CD8-positive, alpha-beta memory T cell (primary cell): ENCODE measurements at regions not wholly inside any gene's neighbourhood (a gene's known extent, or its start where the extent isn't known, plus 50 kb on each side); places are given as distances from the start of the nearest gene placed in this dataset.
"Not testable (repeated sequence)": the region's sequence is repeated elsewhere in the genome, so short reads cannot be mapped to it uniquely, and the experiment has no call there.

Experiments
- CTCF ChIA-PET: fragments of 350-600 bp; sonication (Branson Sonifier 250); formaldehyde crosslinking; loops from one replicate; lab custom pipeline; 2021; ENCODE audit warnings: antibody characterized with exemption; lab: Charles Lee
- POLR2A ChIA-PET: fragments of 350-600 bp; sonication (Branson Sonifier 250); formaldehyde crosslinking; loops from one replicate; lab custom pipeline; 2021; ENCODE audit warnings: antibody characterized with exemption; lab: Charles Lee
- DNase-seq, 5 donors: peaks; one replicate each; pipeline versions ENCODE4 v3.0.0 to v3.0.0-alpha.2; 2020 to 2022; ENCODE audit warnings: mixed read lengths in 1 of 5
- H3K27ac ChIP-seq: one replicate; pipeline ENCODE4 v1.7.0; 2013; ENCODE audit warnings: low read depth, mild to moderate bottlenecking, low read length, moderate library complexity
- H3K27me3 ChIP-seq: 2 replicates; pipeline ENCODE4 v1.7.0; 2013; ENCODE audit warnings: low read length, mild to moderate bottlenecking; ENCODE audit not compliant: insufficient read depth, poor library complexity, severe bottlenecking
- H3K36me3 ChIP-seq: 2 replicates; pipeline ENCODE4 v1.7.0; 2013; ENCODE audit warnings: mild to moderate bottlenecking, low read length, moderate library complexity; ENCODE audit not compliant: insufficient read depth
- H3K4me1 ChIP-seq: 2 replicates; pipeline ENCODE4 v1.7.0; 2013; ENCODE audit warnings: mild to moderate bottlenecking, low read length, moderate library complexity; ENCODE audit not compliant: insufficient read depth
- H3K4me3 ChIP-seq: 2 replicates; pipeline ENCODE4 v1.7.0; 2013; ENCODE audit warnings: mild to moderate bottlenecking, low read length
- H3K9me3 ChIP-seq: 2 replicates; pipeline ENCODE4 v1.7.0; 2013; ENCODE audit warnings: mild to moderate bottlenecking, low read length
- H3K27ac Mint-ChIP-seq, 8 donors: one replicate each; pipeline ENCODE4 v1.8.0; 2020 to 2021; ENCODE audit warnings: mixed read lengths in 8 of 8, mild to moderate bottlenecking in 6 of 8, inconsistent platforms in 3 of 8, moderate library complexity in 3 of 8
- H3K27me3 Mint-ChIP-seq, 2 donors: one replicate each; pipeline ENCODE4 v1.8.0; 2020 to 2021; ENCODE audit warnings: mixed read lengths in 2 of 2, mild to moderate bottlenecking in 1 of 2, moderate library complexity in 1 of 2
- H3K36me3 Mint-ChIP-seq, 3 donors: one replicate each; pipeline ENCODE4 v1.8.0; 2020 to 2021; ENCODE audit warnings: mixed read lengths in 3 of 3, inconsistent platforms in 1 of 3, mild to moderate bottlenecking in 1 of 3
- H3K4me1 Mint-ChIP-seq, 3 donors: one replicate each; pipeline ENCODE4 v1.8.0; 2020 to 2021; ENCODE audit warnings: mixed read lengths in 3 of 3, inconsistent platforms in 1 of 3, mild to moderate bottlenecking in 1 of 3
- H3K4me3 Mint-ChIP-seq, 7 donors: one replicate each; pipeline ENCODE4 v1.8.0; 2020 to 2021; ENCODE audit warnings: mixed read lengths in 7 of 7, mild to moderate bottlenecking in 6 of 7, moderate library complexity in 4 of 7, inconsistent platforms in 2 of 7
- H3K9me3 Mint-ChIP-seq, 5 donors: one replicate each; pipeline ENCODE4 v1.8.0; 2020 to 2022; ENCODE audit warnings: mixed read lengths in 5 of 5, mild to moderate bottlenecking in 3 of 5, moderate library complexity in 2 of 5, inconsistent platforms in 1 of 5

DNA sequence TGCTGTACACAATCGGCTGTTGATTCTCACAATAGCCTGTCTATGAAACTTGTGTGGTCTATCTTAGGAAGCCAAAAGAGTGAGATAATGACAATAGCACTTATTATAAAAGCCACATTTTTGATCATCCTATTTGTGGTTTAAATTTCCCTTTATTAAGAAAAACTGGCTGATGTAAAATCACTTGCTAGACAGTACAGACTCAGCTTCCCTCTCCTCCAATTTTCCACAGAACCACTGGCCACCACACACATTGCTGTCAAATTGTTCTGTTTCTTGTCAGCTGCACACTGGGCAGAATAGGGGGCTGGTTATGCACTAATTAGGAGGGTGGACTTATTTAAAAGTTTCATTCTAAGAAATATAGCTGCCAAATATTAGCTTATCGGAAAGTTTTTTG, 425.9 kb downstream of the EPHA3 start:
- Mint-ChIP-seq H3K36me3 (no peaks in the 10 kb centered on the region), H3K9me3 (peaks cover 10 to 34% (median 14%) of the 10 kb centered on the region in 5 donors), H3K27ac (no peak overlapping the region), H3K4me3 (no peak overlapping the region), H3K27me3 (no peaks in the 10 kb centered on the region), H3K4me1 (no peaks in the 10 kb centered on the region)
- Histone ChIP-seq H3K36me3 (no peaks in the 10 kb centered on the region), H3K27me3 (no peaks in the 10 kb centered on the region), H3K27ac (no peak overlapping the region), H3K4me3 (no peak overlapping the region), H3K4me1 (no peaks in the 10 kb centered on the region), H3K9me3 (no peaks in the 10 kb centered on the region)
- DNase-seq = no peak
- CTCF ChIA-PET = no interaction called here
- POLR2A ChIA-PET = no interaction called here

DNA sequence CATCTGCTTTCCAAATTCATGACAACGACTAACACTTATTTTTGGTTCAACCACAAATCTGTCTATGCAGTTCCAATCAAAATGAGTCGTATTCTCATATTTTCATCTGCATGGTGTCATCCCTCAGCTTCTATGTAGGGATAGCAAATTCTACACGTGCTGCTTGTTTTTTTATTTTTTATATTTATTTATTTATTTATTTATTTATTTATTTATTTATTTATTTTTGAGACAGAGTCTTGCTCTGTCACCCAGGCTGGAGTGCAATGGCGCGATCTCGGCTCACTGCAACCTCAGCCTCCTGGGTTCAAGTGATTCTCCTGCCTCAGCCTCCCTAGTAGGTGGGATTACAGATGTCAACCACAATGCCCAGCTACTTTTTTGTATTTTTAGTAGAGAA, 447.2 kb downstream of the EPHA3 start:
- POLR2A ChIA-PET, H3K36me3 ChIP-seq, H3K4me1 ChIP-seq, H3K4me1 Mint-ChIP-seq, H3K9me3 ChIP-seq, DNase-seq, H3K27me3 Mint-ChIP-seq, H3K27me3 ChIP-seq, H3K27ac ChIP-seq, H3K4me3 Mint-ChIP-seq, H3K27ac Mint-ChIP-seq, CTCF ChIA-PET, H3K36me3 Mint-ChIP-seq, H3K4me3 ChIP-seq: not testable (repeated sequence)
- peaks cover 16 to 40% (median 17%) of the 10 kb centered on the region in 5 donors for H3K9me3 Mint-ChIP-seq

DNA sequence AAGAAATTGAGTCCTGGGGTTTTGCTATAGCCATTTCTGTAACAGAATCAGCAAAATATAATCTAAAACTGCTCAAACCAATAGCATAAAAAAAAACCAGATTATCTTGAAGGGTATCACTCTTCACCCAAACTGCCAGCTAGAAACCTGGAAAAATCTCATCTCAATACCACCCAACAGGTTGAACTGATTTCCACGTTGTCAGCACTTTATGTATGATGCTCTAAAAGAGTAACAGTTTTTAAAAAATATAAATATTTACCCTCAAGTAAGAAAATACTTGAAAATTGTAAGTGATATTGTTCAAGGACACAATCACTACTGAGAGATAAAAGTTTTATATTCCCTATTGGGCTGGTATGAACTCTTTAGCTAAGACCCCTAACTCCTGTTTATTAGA, 451.3 kb downstream of the EPHA3 start:
- H3K27me3 Mint-ChIP-seq = no peaks in the 10 kb centered on the region

DNA sequence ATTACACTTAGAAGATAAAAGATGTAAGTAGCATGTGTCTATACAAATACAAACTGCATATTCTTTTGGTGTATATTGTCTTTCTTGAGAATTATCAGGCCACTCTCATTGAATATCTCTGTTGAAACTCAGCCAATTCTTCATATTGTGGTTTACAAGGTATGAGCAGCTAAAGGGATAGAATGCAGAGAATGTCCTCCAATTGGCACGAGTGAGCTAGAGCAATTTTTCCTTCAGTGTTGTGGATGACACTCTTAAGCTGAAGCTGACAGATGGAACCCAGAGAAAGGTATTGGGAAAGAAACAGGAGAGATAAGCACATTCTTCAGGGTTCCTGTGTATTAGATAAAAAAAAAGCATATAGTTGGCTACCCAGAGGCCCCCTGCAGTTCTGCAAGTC, 453.1 kb downstream of the EPHA3 start:
- H3K27me3 Mint-ChIP-seq = no peaks in the 10 kb centered on the region
- CTCF ChIA-PET = no interaction called here

More for the DNA sequence above, 451.3 kb downstream of the EPHA3 start:
- Mint-ChIP-seq H3K27ac (no peak overlapping the region), H3K36me3 (no peaks in the 10 kb centered on the region), H3K4me1 (no peaks in the 10 kb centered on the region), H3K9me3 (peaks cover 13 to 39% (median 19%) of the 10 kb centered on the region in 5 donors), H3K4me3 (no peak overlapping the region)
- H3K36me3 ChIP-seq = no peaks in the 10 kb centered on the region
- no peak overlapping the region for H3K27ac ChIP-seq
- no peaks in the 10 kb centered on the region for H3K9me3 ChIP-seq
- CTCF ChIA-PET = no interaction called here
- POLR2A ChIA-PET = no interaction called here
- H3K4me1 ChIP-seq = no peaks in the 10 kb centered on the region
- no peak overlapping the region for H3K4me3 ChIP-seq
- DNase-seq = no peak
- no peaks in the 10 kb centered on the region for H3K27me3 ChIP-seq

DNA sequence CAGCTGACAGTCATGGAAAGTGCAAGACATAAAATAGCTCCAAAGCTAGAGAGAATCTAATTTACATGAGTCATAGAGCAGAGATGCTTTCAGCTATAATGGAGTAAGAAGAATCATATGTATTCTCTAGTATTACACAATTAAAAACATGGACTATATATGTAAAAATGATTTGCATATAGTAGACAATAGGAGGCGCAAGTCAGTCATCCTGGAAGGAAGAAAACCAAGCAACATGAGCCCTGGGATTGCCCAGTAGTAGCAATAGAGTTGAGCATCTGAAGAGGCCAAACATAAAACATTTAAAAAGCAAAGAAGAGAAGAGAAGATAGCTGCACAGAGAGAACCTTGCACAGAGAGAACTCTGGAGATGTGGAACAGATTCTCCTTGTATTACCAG, 455.0 kb downstream of the EPHA3 start:
- H3K4me1 Mint-ChIP-seq = no peaks in the 10 kb centered on the region
- H3K27me3 Mint-ChIP-seq = no peaks in the 10 kb centered on the region
- H3K9me3 Mint-ChIP-seq = peaks cover 15 to 47% (median 18%) of the 10 kb centered on the region in 5 donors
- Histone ChIP-seq H3K4me1 (no peaks in the 10 kb centered on the region), H3K27ac (no peak overlapping the region), H3K4me3 (no peak overlapping the region), H3K9me3 (no peaks in the 10 kb centered on the region), H3K36me3 (no peaks in the 10 kb centered on the region), H3K27me3 (no peaks in the 10 kb centered on the region)
- H3K27ac Mint-ChIP-seq = no peak overlapping the region
- no peaks in the 10 kb centered on the region for H3K36me3 Mint-ChIP-seq
- CTCF ChIA-PET = no interaction called here
- no peak overlapping the region for H3K4me3 Mint-ChIP-seq
- DNase-seq = no peak
- POLR2A ChIA-PET = no interaction called here

More for the DNA sequence above, 453.1 kb downstream of the EPHA3 start:
- Mint-ChIP-seq H3K9me3 (peaks cover 14 to 38% (median 18%) of the 10 kb centered on the region in 5 donors), H3K27ac (no peak overlapping the region), H3K4me3 (no peak overlapping the region), H3K36me3 (no peaks in the 10 kb centered on the region), H3K4me1 (no peaks in the 10 kb centered on the region)
- H3K36me3 ChIP-seq = no peaks in the 10 kb centered on the region
- no peak for DNase-seq
- H3K4me3 ChIP-seq = no peak overlapping the region
- H3K4me1 ChIP-seq = no peaks in the 10 kb centered on the region
- H3K9me3 ChIP-seq = no peaks in the 10 kb centered on the region
- H3K27ac ChIP-seq = no peak overlapping the region
- POLR2A ChIA-PET = no interaction called here
- no peaks in the 10 kb centered on the region for H3K27me3 ChIP-seq

DNA sequence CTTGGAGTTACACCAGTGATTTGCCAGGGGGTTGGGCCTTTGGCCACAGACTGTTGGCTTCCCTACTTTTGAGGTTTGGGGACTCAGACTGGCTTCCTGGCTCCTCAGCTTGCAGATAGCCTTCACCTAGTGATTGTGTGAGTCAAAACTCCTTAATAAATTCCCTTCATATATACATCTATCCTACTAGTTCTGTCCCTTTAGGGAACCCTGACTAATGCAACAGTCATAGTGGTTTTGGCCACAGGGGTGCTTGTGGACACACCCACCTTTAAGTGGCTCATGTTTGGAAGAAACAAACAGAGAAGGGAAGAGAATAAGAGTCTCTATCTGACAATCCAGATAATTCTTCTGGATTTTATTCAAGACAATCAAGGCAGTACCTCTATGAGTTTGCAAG, 457.7 kb downstream of the EPHA3 start:
- Mint-ChIP-seq H3K27me3 (no peaks in the 10 kb centered on the region), H3K27ac (no peak overlapping the region), H3K36me3 (no peaks in the 10 kb centered on the region), H3K4me1 (no peaks in the 10 kb centered on the region), H3K9me3 (peaks cover 4 to 45% (median 19%) of the 10 kb centered on the region in 5 donors), H3K4me3 (no peak overlapping the region)
- H3K9me3 ChIP-seq = no peaks in the 10 kb centered on the region
- H3K4me3 ChIP-seq = no peak overlapping the region
- ChIA-PET POLR2A (no interaction called here), CTCF (no interaction called here)
- H3K36me3 ChIP-seq = no peaks in the 10 kb centered on the region
- no peak overlapping the region for H3K27ac ChIP-seq
- H3K27me3 ChIP-seq = no peaks in the 10 kb centered on the region
- no peak for DNase-seq
- no peaks in the 10 kb centered on the region for H3K4me1 ChIP-seq

DNA sequence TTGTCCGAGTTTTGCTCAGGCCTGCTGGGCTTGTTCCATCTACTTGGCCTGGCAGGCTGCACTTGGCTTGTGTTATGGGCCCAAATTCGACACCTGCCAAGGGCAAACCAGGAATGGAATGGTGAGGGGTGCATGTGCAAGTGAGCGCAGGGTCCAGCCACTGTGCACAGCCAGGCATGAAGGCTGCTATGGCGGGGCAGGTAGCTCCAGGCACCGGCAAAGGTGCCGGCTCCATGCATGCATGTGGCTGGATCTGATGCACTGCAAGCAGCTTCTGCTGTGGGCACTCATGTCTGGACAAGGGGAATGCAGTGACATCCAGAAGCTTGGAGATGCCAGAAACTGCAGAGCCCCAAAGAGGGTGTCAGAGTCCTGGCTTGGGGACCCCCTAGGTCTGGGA, 463.0 kb downstream of the EPHA3 start:
- no peak for DNase-seq
- ChIA-PET CTCF (no interaction called here), POLR2A (no interaction called here)
- Histone ChIP-seq H3K4me1 (no peaks in the 10 kb centered on the region), H3K27ac (no peak overlapping the region), H3K36me3 (no peaks in the 10 kb centered on the region), H3K27me3 (no peaks in the 10 kb centered on the region), H3K4me3 (no peak overlapping the region), H3K9me3 (no peaks in the 10 kb centered on the region)
- Mint-ChIP-seq H3K4me3 (no peak overlapping the region), H3K4me1 (no peaks in the 10 kb centered on the region), H3K27ac (no peak overlapping the region), H3K9me3 (peaks cover 6 to 36% (median 9%) of the 10 kb centered on the region in 5 donors), H3K36me3 (no peaks in the 10 kb centered on the region), H3K27me3 (no peaks in the 10 kb centered on the region)

DNA sequence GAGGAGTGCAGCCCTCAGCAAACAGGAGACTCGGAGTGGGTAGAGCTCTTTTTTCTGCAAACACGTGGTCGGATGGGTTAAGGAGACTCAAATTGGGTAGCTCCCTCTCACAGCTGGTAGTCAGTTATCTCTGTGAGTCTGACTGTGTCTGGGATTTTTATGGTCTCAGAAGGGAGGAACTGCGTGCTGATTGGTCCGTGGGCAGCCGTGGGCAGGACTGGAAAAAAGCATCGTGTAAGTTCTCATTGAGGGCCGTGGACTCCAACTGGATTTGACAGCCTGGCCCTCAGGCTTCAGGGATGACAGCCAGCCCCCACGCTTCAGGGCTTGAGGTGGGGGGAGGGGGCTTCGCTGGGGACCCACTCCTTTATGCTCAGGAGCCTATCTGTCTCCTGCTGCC, 463.9 kb downstream of the EPHA3 start:
- Histone ChIP-seq H3K27me3 (no peaks in the 10 kb centered on the region), H3K27ac (no peak overlapping the region), H3K36me3 (no peaks in the 10 kb centered on the region), H3K4me1 (no peaks in the 10 kb centered on the region), H3K4me3 (no peak overlapping the region), H3K9me3 (no peaks in the 10 kb centered on the region)
- ChIA-PET CTCF (no interaction called here), POLR2A (no interaction called here)
- Mint-ChIP-seq H3K36me3 (no peaks in the 10 kb centered on the region), H3K4me3 (no peak overlapping the region), H3K27ac (no peak overlapping the region), H3K9me3 (peaks cover 5 to 28% (median 7%) of the 10 kb centered on the region in 5 donors), H3K4me1 (no peaks in the 10 kb centered on the region), H3K27me3 (no peaks in the 10 kb centered on the region)
- DNase-seq = no peak

DNA sequence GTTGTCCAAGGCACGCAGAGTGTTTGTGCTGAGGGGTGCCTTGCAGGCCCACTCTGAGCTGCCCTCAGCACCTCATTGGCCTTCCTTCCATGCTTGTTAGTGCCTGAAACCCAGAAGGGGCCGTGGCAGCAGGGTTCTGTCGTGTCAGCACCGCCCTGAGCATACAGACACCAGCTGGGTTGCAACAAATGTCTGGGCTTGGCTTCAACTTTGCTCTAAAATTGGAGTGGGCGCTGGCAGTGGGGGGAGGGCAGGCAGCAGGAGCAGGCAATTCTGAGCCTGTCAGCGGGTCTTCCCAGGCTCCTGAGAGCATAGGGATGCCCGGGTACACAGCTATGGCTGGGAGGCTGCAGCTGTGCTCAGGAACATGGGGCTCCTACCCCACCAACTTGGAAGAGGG, 464.3 kb downstream of the EPHA3 start:
- no peak overlapping the region for H3K4me3 ChIP-seq
- no peaks in the 10 kb centered on the region for H3K36me3 ChIP-seq
- no peak overlapping the region for H3K4me3 Mint-ChIP-seq
- H3K4me1 Mint-ChIP-seq = no peaks in the 10 kb centered on the region
- no peak for DNase-seq
- H3K9me3 ChIP-seq = no peaks in the 10 kb centered on the region
- H3K36me3 Mint-ChIP-seq = no peaks in the 10 kb centered on the region
- POLR2A ChIA-PET = no interaction called here
- peaks cover 5 to 24% (median 7%) of the 10 kb centered on the region in 5 donors for H3K9me3 Mint-ChIP-seq
- H3K27ac ChIP-seq = no peak overlapping the region
- H3K27me3 Mint-ChIP-seq = no peaks in the 10 kb centered on the region
- H3K4me1 ChIP-seq = no peaks in the 10 kb centered on the region
- no peak overlapping the region for H3K27ac Mint-ChIP-seq
- H3K27me3 ChIP-seq = no peaks in the 10 kb centered on the region
- CTCF ChIA-PET = no interaction called here
